GM20431 (cell line): ENCODE measurements at regions not wholly inside any gene's neighbourhood (a gene's known extent, or its start where the extent isn't known, plus 50 kb on each side); places are given as distances from the start of the nearest gene placed in this dataset.
"Not testable (repeated sequence)": the region's sequence is repeated elsewhere in the genome, so short reads cannot be mapped to it uniquely, and the experiment has no call there.

Experiments
- in situ Hi-C: fragments of 300-500 bp; cut with MseI, MboI; formaldehyde crosslinking; loops from one replicate; pipeline ENCODE4 v1.15.0; 2020; ENCODE audit warnings: low sequenced_read_pairs; ENCODE audit not compliant: unreplicated experiment

DNA sequence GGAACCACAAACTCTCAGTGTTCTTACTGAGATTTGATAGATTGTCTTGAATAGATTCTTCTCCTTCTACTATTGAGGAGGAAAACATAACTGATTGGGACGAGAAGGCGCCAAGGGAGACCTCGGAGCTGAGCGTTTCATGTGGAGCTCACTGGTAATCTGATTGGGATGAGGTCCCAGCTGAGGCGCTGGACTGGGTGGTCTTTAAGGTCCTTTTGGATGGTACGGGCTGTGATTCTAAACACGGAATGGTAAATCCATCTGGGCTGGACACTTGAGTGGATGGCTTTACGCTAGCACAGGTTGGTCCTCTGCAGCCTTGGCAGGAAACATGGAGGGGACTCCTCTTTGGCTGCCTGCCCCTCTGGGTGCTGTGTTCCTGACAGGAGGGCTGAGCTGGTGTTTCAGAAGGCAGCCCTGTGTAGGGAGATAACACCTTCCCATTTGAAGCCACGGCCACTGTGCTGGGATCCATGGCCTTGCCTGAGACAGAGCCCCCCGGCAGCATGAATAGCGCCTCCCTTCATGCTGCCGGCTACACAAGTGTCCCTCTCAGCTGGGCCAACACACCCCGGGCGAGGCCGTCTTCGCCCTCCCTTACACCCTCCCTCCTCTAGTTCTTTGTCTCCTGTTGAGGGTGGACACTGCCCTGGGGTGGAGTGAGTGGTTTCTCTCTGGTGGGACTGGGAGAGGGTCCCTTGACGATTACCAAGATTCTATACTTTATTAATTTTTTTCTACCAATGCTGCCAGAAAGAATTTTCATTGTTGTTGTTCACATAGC is 203.2 kb upstream of the SHH start:
- in situ Hi-C loops = no loop called here

DNA sequence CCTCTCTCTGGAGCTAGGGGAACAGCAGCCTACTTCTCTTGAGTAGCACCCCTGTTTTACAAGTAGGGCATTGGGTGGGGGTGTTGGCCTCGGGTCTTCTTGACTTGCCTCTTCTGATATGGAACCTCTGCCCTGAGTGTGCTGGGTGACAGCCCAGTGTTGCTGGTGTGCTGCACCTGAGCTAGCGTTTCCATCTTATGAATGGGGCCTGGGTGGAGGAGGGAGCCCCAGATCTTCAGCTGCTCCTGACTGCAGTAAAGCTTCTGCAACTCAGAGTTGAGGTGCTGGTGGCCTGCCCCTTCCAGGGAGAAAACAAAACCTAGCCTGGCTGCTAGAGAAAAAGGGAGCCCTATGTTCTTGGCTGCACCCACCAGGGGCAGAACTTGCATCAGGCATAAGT is 202.5 kb upstream of the SHH start:
- in situ Hi-C loops = no loop called here

DNA sequence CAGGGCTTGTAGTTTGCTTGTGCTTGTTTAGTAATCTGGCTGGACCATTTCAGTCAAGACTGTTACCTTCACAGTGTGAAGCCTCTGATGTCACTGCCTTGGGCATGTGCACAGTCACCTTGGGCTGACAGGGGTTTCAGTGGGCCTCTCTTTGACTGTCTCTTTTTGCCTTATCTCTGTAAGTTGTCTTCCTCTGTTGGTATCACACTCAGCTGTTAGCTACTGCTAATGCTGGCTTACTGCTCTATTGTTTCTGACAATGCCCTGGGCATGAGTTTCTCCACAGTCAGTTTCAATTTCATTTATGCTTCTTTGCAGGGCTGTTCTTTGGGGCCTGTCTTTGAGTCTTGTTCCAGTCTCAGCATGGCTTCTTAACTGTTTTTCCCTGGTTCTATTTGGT is 201.9 kb upstream of the SHH start:
- in situ Hi-C loops = no loop called here

DNA sequence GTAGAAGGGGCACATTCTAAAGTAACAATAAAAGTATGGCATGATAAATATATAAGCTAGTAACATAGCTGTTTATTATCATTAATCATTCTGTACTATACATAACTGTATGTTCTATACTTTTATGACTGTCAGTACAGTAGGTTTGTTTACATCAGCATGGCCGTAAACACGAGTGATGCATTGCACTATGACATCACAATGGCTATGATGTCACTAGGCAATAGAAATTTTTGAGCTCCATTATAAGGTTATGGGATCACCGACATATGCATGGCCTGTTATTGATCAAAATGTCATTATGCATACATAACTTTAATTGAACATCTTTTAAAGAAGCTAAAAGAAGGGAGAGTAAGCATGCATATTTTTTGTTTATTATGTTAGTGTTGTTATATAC is 200.1 kb upstream of the SHH start:
- in situ Hi-C loops = no loop called here

DNA sequence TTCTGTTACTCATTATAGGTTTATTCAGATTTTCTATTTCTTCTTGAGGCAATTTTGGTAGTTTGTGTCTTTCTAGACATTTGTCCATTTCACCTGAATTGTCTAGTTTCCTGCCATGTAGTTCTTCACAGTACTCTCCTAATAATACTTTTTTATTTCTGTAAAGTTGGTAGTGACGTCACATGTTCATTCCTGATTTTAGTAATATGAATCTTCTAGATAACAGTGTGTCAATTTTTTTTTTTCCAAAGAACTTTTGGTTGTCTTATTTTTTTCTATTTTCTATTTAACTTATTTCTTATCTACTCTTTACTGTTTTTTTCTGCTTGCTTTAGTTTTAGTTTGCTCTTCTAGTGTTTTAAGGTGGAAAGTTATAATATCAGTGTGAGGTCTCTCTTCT is 197.3 kb upstream of the SHH start:
- in situ Hi-C loops = no loop called here

DNA sequence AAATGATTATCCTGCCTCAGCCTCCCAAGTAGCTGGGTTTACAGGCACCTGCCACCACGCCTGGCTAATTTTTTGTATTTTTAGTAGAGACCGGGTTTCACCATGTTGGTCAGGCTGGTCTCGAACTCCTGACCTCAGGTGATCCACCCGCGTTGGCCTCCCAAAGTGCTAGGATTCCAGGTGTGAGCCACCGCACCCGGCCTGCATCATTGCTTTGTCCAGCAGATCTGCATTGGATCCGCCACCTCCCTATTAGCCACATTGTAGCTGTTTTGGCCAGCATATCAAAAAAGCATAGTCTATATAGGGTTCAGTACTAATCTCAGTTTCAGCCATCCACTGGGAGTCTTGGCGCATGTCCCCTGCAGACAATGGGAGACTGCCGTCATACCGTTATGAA is 194.6 kb upstream of the SHH start:
- in situ Hi-C loops = not testable (repeated sequence)

DNA sequence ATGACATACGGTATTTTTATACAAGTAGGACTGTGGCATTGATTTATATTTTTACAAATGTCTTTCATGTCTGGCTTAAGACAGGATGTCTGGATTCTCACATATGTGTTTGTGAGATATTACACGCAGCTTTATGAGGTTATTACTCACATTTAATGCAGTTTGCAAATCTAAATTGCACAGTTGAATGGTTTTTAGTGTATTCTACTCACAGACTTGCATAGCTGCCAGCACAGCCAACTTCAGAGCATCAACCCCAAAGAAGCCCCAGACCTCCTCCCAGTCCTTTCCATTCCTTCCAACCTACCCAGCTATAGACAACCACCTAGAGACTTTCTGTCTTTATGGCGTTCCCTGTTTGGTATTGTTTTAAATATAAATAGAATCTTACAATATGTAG is 193.8 kb upstream of the SHH start:
- in situ Hi-C loops = no loop called here

DNA sequence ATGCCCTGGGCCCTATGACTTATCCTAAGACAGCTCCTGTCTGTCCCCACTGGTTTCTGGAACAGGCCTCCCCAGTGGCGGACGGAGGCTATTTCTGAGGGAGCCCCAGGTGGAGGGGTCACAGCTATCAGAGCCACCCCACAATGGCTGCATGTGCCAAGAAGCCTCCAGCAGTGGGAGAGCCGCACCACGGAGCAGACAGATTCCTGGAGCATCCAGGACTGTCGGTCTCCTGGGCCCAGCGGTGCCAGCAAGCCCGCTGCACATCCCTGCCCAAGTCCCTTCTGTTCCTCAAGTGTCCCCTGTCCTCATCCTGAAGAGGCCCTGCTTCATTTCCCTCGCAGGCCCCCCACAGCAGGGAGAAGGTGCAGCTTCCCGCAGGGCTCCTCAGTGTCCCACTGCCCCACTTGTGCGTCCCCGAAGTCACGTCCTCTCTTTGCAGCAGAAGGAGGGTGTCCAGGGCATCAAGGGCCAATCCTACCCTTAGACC is 193.0 kb upstream of the SHH start:
- in situ Hi-C loops = no loop called here

DNA sequence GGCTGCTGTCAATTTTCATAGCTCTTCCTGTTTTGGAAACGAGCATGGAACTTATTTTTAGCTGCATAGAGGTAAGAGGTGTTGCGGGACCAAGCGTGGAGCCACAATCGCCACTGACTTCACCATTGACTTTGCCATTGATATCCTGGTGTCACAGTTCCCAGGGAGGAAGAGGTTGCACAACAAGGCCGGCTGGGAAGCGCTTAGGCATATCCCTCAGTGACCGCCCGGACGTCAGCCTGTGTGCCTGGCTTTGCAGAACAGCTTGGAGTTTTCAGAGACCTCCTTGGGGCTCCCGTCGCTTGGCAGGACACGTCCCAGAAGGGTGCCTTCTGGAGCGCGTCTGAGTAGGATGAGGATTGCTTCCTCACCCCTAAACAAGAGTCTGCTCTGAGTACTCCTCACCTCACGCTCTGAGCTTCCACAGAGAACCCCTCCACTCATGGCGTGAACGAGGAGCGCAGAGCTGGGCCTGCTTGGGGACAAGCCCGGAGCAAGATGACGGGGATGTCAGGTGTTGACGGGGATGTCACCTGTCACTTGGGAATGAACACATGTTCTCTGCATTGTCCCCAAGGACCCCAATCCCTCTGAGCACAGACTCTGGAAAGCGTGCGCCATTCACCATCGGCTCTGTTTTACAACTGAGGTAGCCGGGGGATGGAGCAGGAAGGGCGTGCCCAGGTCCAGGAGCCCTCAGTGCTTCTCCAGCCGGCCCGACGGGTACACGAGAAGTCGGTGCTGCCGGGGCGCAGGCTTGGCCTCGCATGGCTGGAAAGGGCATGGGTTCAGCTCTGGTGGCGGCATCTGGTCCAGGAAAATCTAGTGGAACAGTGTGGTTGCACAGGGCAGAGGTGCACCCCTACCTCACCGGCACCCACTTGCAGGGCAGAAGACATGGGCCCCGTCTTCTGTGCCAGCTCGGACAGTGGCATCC is 192.3 kb upstream of the SHH start:
- in situ Hi-C loops = no loop called here

DNA sequence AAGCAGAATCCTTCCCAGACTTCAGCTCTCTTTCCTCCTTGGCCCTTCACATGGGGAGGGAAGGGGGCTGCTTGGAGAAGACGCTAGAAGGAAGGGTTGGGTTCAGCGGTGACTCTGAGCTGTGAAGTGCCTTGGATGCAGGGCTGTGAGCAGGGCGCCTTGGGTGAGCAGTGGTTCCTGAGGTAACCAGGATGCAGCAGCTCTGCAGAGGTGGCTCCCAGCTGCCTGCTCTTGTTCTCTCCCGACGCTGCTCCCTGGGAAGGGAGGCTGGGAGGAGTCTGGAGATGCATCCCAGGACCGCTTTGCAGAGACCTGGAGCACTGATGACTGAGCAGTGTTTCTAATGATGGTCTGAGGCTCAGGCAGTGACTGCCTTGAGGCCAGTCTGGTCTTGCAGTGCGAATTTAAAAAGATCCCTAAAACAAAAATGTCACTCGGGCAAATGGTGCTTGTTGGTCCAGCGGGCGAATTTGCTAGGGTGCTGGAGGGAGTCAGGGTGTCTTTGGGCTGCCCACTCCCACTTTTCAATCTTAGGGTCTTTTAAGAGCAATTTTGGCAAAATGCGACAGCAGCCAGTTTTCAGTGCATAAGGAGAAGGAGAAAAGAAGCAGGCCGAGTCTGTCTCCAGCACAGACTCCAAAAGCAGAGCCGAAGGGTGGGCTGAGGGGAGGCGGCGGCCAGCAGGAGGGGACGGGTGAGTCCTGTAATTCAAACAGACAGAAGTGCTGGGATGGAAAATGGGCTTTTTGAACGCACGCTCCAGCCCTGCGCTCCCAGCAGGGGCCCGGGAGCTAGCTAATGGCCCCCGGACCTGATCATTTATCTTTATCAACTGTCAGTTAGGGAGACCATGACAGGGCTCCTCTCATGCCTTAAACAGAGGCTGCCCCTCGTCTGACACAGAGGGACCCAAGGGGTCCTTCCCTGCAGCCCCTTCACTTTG is 191.2 kb upstream of the SHH start:
- in situ Hi-C loops = no loop called here

DNA sequence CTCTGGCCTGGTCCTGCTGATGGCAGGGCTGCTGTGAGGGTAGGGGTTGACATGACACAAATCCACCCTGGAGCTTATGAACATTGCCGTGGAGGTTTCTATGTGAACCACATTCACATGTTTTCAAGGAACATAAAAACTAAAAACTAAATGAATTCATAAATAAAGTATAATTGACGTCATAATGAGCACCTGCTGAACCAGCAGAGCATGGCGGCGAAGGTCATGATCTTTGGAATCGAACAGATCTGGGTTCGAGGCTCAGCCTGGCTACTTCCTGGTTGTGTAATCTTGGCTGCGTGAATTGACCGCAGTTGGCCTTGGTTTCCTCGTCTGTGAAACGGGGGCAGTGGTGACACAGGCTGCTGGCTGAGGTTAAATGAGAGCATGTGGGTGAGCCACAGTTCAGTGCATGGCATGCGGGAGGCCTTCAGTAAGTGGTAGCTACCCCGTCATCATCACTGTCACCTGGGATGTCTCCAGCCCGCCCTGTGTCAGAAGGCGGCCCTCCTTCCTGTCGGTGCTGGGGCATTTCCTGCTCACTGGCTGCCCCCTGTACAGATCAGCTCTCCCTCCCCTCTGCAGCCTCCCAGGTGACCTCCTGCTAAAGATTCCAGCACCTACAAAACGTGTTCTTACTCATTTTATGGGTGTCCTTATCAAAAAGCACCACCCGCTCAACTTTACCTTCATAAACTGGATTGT is 190.3 kb upstream of the SHH start:
- in situ Hi-C loops = no loop called here

DNA sequence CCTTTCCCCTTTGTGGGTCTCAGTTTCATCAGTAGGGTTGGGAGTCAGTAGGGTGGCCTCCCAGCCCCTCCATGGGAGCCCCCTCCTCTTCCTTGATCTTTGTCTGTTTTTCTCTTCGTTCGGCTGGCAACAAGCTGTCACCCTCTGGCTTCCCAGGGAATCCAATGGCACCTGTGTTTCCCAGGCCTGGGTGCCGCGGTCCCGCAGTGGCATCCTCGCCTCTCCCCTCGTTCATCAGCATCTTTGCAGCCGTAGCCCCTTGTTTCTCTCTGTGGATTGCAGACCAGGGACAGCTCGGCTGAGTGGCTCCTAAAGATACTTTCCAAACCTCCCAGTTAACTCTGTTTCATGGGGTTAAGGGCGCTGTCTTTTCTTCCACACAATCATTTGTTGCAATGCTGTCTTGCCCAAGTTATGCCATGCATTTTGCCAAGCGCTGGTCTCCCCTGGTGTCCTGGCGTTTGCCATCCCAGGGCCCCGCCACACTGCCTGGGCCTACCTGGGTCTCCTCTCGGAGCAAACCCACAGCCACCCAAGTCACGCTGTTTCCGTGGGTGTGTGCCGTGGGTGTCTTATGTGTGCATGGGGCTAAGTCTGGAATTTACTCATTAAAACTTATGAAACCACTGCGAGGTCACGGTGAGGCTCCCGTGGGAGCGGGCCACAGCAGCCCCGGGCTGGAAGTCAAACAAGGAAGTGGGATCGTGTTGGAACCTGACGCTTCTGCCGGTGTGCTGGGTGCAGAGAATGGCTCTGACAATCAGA is 189.4 kb upstream of the SHH start:
- in situ Hi-C loops = no loop called here

DNA sequence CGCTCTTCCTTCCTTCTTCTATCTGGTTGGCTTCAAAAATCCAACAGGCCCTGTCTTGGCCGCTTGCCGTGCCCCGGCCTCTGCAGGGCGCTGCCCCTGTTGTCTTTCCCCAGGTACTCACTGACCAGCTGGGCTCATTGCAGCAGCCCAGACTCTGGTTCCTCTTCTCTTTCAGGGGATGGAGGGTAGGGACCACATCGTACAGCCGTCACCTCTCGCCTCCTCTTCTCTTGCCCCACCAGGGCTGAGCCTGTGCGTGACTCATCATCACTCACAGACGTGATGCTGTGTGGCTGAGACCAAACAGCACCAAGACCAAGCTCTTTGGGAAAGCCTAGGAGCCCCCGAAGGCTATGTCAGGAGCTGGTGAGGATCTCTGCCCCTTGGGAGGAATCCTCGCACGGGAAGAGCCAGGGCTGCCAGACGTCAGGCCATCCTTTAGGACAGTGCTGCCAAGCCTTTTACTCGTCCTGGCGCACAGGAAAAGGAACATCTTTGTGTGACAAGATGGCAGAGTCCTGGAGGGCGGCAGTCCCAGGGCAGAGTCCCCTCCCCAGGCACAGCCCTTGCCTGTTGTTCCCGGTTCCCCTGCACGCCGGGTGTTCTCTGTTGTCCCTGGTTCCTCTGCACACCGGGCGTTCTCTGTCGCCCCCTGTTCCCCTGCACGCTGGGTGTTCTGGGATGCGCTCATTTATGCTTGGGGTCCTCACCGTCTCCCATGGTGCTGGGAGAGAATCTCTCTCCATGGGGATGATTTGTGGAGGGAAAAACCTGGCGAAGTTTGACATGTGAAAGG is 188.5 kb upstream of the SHH start:
- in situ Hi-C loops = no loop called here

DNA sequence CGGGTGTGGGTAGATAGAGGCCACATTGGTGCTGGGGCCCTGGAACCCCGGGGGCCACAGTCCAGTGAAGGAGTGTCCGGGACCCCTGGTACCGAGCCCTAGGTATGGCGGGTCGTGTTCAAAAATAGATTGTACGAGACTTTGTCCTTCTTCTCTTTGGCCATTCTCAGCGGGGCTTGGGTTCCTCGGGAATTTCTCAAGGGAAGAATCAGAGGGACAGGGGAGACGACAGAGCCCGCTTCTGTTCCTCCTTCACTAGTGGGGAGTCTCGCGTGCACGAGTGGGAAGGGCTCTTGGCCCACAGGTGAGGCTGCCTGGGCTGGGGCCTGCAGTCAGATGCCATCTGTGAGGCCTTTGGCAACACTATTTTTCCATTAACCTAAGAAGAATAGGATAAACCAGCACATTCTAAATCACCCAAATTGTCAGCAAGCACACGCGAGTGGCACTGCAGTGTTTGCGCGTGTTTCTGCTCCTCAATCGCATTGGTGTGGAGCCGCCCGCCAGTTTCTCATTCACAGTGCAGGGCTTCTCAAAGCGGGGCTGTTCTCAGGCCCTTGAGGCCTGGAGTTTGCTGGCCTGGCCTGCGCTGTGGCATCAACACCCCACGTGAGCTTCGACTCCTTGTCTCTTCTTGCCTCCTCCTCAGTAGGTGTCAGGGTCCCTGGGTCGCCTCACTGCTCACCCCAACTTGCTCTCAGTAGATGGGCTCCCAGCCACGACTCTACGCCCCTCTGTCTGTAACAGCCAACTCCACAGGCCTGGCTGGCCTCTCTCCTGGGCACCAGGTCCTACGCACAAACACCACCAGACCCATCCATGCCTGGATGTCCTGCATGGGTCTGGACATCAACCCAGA is 187.6 kb upstream of the SHH start:
- in situ Hi-C loops = no loop called here

DNA sequence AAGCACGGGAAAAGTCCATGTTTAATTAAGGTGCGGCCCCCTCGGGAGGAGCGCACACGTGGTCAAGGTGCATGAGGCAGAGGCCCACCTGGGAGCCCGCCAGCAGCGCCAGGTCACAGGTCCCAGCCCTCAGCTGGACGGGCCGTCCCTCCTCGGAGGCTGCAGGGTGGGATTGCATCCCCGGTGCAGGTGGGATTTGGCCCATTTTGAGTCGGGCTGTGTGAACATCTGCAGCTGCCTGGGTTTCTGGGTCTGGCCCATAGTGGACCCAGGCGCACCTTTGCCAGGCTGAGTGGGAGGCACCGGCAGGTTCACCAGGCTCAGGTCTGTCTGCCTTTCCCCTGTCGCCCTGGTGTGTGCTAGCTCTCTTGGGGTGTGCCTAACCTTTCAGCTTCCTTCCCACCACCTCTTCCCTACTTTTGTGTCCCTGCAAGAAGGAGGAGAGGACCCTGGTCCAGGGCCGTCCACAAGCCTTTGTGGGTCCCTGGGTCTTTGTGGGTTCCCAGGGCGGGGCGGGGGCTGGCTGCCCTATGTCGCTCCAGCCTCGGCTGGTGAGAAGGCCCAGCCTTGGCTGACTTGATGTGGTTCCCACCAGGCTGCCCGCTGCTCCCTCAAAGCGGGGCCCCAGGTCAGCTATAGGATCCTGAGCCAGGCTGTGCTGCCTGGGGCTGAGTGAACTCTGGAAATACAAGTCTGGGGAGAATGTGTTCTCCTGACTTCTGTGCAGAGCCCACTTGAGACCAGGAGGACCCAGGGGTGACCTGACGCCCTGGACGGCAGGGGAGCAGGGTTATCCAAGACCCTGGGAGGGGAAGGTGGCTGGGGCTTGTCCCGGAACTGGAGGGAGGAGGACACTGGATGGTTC is 186.7 kb upstream of the SHH start:
- in situ Hi-C loops = no loop called here

DNA sequence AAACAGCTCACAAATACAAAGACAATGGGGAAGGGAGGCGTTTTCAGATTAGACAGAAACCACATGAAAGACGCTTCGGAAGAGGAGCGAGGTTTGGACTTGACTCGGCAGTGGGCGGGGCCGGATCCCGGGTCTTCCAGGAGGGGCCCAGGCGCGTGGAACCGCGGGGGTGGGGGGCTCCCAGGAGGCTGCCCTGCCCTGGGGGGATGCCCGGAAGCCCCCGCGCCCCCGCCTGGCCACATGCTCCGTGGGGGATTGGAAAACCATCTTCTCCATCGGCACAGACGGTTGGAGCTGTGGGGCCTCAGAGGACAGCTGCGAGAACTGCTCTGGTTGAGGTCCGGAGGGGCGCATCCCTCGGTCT is 186.0 kb upstream of the SHH start:
- in situ Hi-C loops = no loop called here
